OCI-LY7 (cell line): ENCODE measurements at regions not wholly inside any gene's neighbourhood (a gene's known extent, or its start where the extent isn't known, plus 50 kb on each side); places are given as distances from the start of the nearest gene placed in this dataset.

Source experiments
- EZH2phosphoT487 ChIP-seq: fragments of 200-600 bp; sonication (generic); IDR thresholded peaks from 2 replicates; pipeline ENCODE4 v1.6.1; 2018; ENCODE audit warnings: low read depth, borderline replicate concordance, mild to moderate bottlenecking, mixed run types, antibody characterized with exemption, low read length, moderate library complexity, mixed read lengths
- TF ChIP-seq, protein P1 (sequence below): fragments of 200-600 bp; sonication (generic); conservative IDR thresholded peaks from 2 replicates; pipeline ENCODE4 v1.5.1; 2014; ENCODE audit warnings: mild to moderate bottlenecking, antibody characterized with exemption, low read length, moderate library complexity, mixed read lengths

DNA sequence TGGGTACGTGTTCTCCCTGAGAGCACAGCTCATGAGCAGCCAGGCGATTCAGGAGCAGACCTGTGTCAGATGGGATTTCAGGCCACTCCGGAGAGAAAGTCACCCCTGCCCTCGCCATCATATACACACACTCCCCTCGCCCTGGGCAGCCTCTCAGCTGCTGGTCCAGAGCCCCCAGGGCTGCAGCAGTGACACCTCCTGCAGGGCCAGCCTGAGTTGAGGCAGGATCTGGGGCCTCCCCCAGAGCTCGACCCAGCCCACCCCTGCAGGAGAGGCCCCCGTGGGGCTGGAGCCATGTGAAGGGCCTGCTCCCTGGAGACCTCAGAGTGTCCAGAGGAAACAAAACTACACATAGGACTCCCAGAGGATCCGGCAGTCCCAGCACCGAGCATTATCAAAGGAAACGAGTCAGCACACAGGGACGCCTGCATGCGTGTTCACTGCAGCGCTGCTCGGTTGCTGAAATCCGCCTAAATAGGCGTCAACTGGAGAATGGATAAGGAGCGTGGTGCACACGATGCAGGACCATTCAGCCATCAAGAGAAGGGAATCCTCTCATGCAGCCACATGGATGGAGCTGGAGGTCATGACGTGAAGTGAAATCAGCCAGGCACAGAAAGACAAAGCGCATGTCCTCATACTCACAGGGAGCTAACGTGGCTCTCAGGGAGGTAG lies 104.0 kb downstream of the TNFAIP2 start:
- TF ChIP-seq, protein P1, sequence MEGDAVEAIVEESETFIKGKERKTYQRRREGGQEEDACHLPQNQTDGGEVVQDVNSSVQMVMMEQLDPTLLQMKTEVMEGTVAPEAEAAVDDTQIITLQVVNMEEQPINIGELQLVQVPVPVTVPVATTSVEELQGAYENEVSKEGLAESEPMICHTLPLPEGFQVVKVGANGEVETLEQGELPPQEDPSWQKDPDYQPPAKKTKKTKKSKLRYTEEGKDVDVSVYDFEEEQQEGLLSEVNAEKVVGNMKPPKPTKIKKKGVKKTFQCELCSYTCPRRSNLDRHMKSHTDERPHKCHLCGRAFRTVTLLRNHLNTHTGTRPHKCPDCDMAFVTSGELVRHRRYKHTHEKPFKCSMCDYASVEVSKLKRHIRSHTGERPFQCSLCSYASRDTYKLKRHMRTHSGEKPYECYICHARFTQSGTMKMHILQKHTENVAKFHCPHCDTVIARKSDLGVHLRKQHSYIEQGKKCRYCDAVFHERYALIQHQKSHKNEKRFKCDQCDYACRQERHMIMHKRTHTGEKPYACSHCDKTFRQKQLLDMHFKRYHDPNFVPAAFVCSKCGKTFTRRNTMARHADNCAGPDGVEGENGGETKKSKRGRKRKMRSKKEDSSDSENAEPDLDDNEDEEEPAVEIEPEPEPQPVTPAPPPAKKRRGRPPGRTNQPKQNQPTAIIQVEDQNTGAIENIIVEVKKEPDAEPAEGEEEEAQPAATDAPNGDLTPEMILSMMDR, result no peak
- no peak for TF ChIP-seq EZH2phosphoT487
